GM12875 (cell line): ENCODE measurements at regions not wholly inside any gene's neighbourhood (a gene's known extent, or its start where the extent isn't known, plus 50 kb on each side); places are given as distances from the start of the nearest gene placed in this dataset.

Experiments used
- H3K4me3 ChIP-seq: one replicate; pipeline ENCODE4 v1.5.1; 2011; ENCODE audit warnings: low read depth, low read length, control low read depth
- TF ChIP-seq, protein P1 (sequence below): IDR thresholded peaks from 2 replicates; pipeline ENCODE4 v1.5.1; 2011; ENCODE audit warnings: low read depth, mild to moderate bottlenecking, control low read depth, inconsistent platforms, low read length, moderate library complexity, borderline replicate concordance; ENCODE audit not compliant: insufficient read depth

DNA sequence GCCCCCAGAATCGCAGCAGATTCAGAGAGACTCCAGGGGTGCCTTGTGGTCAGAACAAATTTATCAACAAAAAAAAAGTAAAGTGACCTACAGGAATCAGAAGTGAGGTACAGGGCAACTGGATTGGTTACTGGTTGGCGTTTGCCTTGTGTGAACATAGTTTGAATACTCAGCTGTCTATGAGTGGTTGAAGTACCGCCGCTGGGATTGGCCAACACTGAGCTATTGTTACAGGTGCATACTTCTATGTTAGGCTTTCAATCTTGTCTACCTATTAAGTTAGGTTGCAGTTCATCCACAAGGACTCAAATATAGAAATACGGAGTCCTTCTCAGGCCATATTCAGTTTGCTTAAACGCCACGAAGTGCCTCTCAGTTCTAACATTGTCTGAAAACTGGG is 993.5 kb upstream of the PRKX start:
- H3K4me3 ChIP-seq = no peak overlapping the region
- TF ChIP-seq, protein P1, sequence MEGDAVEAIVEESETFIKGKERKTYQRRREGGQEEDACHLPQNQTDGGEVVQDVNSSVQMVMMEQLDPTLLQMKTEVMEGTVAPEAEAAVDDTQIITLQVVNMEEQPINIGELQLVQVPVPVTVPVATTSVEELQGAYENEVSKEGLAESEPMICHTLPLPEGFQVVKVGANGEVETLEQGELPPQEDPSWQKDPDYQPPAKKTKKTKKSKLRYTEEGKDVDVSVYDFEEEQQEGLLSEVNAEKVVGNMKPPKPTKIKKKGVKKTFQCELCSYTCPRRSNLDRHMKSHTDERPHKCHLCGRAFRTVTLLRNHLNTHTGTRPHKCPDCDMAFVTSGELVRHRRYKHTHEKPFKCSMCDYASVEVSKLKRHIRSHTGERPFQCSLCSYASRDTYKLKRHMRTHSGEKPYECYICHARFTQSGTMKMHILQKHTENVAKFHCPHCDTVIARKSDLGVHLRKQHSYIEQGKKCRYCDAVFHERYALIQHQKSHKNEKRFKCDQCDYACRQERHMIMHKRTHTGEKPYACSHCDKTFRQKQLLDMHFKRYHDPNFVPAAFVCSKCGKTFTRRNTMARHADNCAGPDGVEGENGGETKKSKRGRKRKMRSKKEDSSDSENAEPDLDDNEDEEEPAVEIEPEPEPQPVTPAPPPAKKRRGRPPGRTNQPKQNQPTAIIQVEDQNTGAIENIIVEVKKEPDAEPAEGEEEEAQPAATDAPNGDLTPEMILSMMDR = no peak

DNA sequence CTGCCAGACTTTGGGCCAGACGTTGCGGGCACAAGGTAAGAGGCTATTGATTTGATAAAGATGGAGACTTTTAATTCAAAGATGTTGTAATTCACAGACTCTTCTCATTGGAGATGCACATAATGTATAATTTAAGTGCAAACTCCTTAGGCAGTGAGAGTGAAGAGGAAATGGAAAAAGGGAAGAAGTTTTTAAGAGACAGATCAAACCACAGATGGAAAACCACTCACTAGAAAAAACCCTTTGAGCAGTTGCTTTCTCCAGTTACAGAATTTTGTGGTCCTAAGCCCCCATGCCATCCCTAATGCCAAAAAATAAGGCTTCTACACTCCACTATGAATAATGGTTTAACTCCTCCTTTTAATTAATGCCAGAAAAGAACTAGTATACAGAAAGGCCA is 977.1 kb upstream of the PRKX start:
- no peak overlapping the region for H3K4me3 ChIP-seq
- TF ChIP-seq, protein P1 = no peak

DNA sequence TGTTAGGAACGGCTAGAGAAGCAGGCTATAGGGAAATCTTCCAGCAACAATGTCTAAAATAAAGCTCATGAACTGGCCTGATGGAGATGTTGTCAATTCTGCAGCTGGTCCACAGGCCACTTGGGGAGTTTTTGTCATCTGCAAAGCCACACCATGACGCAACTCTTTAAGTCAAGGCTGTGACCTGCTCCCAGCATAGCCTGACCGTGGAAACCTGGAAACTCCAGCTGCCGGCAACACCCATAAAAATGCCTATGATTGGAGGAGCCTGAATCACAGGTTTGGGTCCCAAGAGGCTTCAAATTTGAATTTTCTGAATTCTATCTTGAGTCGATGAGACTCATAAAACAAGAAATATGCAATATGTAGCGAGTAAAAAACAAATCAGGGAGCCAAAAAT is 969.2 kb upstream of the PRKX start:
- TF ChIP-seq, protein P1 = no peak
- H3K4me3 ChIP-seq = no peak overlapping the region

DNA sequence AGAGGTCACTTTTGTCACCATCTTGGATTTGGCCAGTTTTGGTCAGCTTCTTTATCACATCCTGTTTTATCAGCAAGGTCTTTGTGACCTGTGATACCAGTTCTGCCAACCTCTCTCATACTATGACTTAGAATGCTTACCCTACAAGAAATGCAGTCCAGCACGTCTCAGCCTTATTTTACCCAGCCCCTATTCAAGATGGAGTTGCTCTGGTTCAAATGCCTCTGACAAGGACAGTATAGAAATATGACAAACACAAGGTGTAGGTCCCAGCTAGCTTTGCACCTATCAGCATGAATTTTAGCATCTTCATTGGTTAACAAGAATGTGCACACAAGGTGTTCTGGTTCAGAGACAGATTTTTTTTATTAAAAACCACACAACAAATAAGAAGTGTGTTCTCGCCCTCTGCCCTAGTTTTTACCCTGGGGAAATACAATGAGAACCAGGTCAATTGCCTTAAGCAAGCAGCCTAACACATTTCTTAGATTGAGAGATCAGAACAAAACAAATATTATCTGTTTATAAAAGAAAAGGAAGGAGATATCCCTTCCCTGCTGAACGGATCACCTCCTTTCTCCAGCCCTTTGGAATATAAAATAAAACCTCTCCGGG is 962.3 kb upstream of the PRKX start:
- TF ChIP-seq, protein P1 = no peak
- no peak overlapping the region for H3K4me3 ChIP-seq

DNA sequence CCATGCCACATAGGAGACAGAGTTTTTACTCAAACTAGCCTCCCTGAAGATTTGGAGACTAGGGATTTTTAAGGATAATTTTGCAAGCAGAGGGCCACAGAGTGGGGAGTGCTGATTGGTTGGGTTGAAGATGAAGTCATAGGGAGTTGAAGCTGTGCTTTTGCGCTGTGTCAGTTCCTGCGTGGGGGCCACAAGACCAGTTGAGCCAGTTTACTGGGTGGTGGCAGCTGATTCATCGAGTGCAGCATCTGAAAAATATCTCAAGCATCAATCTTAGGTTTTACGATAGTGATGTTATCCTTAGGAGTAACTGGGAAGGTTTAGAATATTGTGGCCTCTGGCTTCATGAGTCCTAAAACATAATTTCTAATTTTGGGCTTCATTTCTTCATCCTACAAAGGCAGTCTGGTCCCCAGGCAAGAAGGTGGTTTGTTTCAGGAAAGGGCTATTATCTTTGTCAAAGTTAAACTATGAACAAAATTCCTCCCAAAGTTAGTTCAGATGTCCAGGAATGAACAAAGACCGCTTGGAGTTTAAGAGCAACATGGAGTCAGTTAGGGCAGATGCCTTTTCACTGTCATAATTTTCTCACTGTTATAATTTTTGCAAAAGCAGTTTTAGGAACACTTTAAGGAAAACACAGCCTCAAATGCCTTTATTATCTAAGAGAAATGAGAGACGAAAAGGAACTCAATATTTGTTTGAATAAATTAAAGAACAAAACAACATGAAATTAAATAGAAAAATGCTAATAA is 960.8 kb upstream of the PRKX start:
- TF ChIP-seq, protein P1 = no peak
- H3K4me3 ChIP-seq = no peak overlapping the region

DNA sequence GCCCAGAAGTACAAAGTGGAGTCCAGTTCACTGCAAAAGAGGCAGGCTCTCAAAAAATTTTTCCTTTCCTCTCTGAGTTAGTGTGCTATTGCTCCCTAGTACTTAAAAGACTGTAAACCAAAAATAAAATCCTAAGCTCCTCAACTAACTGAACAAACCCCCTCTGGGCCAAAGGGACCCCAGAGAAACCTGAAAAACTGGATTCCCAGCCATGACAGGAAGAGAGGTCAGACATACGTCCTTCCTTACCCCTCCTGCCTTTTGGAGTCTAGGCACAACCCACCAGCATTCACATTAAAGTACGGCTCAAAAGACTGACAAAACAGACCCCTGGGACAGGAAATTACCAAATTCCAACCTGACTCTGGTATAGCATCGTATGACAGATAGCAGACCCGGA is 957.9 kb upstream of the PRKX start:
- TF ChIP-seq, protein P1 = no peak
- no peak overlapping the region for H3K4me3 ChIP-seq

DNA sequence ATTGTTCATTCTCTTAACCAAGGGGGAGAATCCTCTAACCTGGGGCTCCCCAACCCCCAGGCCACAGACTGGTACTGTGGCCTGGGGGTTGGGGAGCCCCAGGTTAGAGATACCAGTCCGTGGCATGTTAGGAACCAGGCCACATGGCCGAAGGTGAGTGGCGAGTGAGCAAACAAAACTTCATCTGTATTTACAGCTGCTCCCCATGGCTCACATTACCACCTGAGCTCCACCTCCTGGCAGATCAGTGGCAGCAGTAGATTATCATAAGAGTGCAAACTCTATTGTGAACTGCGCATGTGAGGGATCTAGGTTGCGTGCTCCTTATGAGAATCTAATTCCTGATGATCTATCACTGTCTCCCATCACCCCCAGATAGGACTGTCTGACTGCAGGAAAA is 957.2 kb upstream of the PRKX start:
- TF ChIP-seq, protein P1 = no peak
- H3K4me3 ChIP-seq = no peak overlapping the region
